ENCODE measurements at regions not wholly inside any gene's neighbourhood (a gene's known extent, or its start where the extent isn't known, plus 50 kb on each side); places are given as distances from the start of the nearest gene placed in this dataset.

- intact Hi-C loops (cut with DNase I) = no loop called here
- no peak for DNase-seq (ENCODE audit: low spot score)
These were observed 320.5 kb upstream of the NR5A2 start for GRCh38 chr1:199706826-199707606.

DNA sequence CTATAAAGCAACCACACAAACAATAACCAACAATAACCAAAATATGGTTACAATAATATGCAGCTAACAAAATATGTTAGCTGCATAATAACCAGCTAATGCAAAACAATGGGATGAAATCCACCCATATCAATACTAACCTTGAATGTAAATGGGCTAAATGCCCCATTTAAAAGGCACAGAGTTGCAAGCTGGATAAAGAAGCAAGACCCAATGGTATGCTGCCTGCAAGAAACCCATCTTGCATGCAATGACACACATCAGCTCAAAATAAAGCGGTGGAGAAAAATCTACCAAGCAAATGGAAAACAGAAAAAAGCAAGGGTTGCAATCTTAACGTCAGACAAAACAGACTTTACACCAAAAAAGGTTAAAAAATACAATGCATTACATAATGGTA lies 316.5 kb upstream of the NR5A2 start:
- intact Hi-C loops (cut with DNase I) = no loop called here
- DNase-seq (ENCODE audit: low spot score) = no peak

- intact Hi-C loops (cut with DNase I) = no loop called here
- no peak for DNase-seq (ENCODE audit: low spot score)
These were observed 310.8 kb upstream of the NR5A2 start for GRCh38 chr1:199716729-199717128.

GRCh38 chr1:199719156-199719842 lies 308.2 kb upstream of the NR5A2 start:
- intact Hi-C loops (cut with DNase I) = no loop called here
- DNase-seq (ENCODE audit: low spot score) = no peak

GRCh38 chr1:199720496-199720895 lies 307.0 kb upstream of the NR5A2 start:
- DNase-seq (ENCODE audit: low spot score) = no peak
- intact Hi-C loops (cut with DNase I) = no loop called here

DNA sequence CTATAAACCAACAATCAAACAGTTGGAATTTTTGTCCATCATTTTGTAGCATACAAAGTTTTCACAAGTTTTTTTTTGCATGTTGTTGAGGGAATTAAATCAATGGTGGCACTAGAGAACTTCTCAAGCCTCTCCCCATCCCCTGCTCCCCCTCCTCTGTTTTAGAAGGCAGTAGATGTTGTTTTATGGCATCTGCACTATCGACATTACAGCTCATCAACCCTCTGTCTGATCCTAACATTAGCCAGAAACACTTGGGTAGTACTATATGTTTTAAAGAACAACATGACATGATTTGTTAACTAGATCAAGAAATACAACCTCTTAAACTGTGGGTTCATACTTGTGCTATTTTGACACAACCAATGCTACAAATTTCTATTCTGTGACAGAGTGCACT lies 306.5 kb upstream of the NR5A2 start:
- intact Hi-C loops (cut with DNase I) = no loop called here
- DNase-seq (ENCODE audit: low spot score) = no peak

DNA sequence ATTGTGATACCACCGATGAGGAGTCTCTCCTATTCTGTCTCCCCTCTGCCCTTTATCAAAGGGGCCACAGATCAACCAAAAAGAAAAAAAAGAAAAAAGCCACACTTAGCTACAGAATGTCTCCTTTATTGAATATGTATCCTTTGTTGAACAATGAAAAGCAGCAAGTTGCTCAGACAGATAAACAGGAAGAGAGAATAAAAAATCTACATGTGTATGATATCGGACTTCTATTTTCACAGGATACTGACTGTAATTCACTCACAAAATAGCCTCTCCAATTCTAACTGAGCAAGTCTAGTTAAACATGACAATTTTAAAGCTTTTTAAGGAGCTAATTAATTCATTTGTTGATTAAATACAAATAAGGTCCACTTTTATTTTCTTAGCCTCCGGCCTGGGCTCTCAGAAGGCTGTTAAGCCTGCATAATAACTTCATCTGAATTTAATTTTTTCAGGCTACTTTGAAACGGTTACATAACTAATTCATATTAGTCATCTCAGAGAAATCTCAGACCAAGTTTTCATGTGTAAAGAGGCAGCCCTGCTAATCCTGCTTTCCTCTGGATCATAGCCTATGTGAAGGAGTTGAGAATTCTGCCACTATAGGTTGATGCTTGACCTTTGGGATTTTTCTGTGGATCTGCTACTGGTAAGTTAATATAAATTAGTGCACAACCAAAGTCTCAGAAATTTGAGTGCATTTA lies 304.1 kb upstream of the NR5A2 start:
- intact Hi-C loops (cut with DNase I) = no loop called here
- DNase-seq (ENCODE audit: low spot score) = no peak

DNA sequence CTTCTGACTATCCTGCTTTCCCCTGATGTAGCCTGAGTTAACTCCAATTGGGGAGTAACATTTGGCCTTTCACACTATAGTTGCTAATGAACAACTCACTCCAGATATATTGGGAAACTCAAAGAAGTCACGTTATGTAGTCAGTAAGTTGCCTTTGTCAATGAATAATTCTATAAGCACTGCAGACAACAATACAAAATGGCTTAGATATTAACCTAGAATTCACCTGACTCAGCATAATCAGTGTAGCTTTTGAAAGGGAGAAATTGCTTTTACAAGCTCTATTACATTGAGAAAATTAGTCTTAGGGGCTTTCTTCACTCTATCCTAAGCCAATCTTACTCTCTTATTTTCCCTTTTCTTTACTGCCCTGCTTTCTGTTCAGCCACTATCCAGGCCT lies 303.5 kb upstream of the NR5A2 start:
- intact Hi-C loops (cut with DNase I) = no loop called here
- no peak for DNase-seq (ENCODE audit: low spot score)

GRCh38 chr1:199725002-199725565 lies 302.4 kb upstream of the NR5A2 start:
- no peak for DNase-seq (ENCODE audit: low spot score)
- intact Hi-C loops (cut with DNase I) = no loop called here

DNA sequence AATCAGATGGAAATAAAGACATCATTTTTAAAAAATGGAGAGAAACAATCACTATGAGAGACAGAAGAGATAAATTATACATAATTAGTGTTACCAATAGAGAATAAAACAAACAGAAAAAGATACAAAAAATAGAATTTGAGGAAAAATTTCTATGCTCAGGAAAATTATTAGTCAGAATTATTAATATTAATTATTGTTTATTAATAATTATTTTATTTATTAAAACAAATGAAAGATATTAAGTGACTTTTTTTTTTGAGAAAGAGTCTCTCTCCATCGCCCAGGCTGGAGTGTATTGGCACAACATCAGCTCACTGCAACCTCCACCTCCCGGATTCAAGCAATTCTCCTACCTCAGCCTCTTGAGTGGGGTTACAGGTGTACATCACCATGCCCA lies 299.8 kb upstream of the NR5A2 start:
- intact Hi-C loops (cut with DNase I) = no loop called here
- no peak for DNase-seq (ENCODE audit: low spot score)

GRCh38 chr1:199728345-199728744 lies 299.2 kb upstream of the NR5A2 start:
- intact Hi-C loops (cut with DNase I) = no loop called here
- no peak for DNase-seq (ENCODE audit: low spot score)

GRCh38 chr1:199733125-199733524 lies 294.4 kb upstream of the NR5A2 start:
- no peak for DNase-seq (ENCODE audit: low spot score)
- intact Hi-C loops (cut with DNase I) = no loop called here

GRCh38 chr1:199734186-199734585 lies 293.3 kb upstream of the NR5A2 start:
- no peak for DNase-seq (ENCODE audit: low spot score)
- intact Hi-C loops (cut with DNase I) = no loop called here

GRCh38 chr1:199735660-199736059 lies 291.9 kb upstream of the NR5A2 start:
- DNase-seq (ENCODE audit: low spot score) = no peak
- intact Hi-C loops (cut with DNase I) = no loop called here

DNA sequence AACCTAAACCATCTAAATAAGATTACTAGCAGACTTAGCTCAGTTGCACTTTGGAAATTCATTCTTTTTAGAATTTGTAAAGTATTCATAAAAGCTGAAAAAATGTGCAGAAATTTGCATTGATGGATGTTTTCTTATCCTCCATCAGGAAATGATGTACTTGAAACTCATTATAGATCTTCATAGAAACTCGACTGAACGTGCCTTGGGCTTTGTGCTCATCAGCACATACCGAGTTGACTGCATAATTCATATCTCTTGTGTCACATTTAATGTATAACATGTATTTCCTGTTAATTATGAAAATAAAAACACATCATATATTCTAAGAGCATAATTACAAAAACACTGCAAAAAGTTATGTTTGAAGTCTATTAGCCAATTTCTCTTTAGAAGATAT lies 290.9 kb upstream of the NR5A2 start:
- no peak for DNase-seq (ENCODE audit: low spot score)
- intact Hi-C loops (cut with DNase I) = no loop called here

DNA sequence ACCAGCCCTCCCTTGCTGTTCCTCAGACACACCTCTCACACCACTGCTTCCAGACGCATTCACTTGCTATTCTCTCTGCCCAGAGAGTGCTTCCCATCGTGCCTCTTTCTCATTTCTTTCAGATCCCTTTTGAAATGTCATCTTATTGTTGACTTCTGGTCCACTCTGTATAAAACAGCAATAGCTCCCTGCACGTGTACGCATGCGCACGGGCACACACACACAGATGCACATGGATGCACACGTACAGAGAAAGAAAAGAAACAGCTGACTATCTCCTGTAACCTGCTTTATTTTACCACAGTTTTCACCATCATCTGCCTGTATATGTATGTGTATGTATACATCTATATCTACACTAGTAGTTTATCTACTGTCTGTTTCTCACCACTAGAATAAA lies 285.9 kb upstream of the NR5A2 start:
- DNase-seq (ENCODE audit: low spot score) = no peak
- intact Hi-C loops (cut with DNase I) = no loop called here

DNA sequence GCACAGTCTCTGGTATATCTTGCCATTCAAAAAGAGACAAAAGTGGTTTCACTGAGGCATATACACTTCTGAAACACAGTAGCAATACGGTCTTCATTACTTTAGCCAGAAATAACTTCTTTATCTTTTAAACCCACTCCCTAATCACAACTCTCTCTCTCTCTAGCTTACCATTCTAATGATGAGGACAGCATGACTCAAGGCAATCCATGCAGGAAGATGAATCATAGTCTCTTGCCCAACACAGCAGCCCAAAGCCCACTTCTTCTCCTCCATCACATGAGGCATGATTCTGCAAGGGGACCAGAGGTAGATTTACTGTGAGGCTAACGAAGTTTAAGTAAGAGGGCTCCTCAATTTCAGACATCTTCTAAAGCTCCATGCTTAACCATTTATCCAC lies 285.0 kb upstream of the NR5A2 start:
- intact Hi-C loops (cut with DNase I) = no loop called here
- no peak for DNase-seq (ENCODE audit: low spot score)

GRCh38 chr1:199743227-199743626 lies 284.3 kb upstream of the NR5A2 start:
- no peak for DNase-seq (ENCODE audit: low spot score)
- intact Hi-C loops (cut with DNase I) = no loop called here

DNA sequence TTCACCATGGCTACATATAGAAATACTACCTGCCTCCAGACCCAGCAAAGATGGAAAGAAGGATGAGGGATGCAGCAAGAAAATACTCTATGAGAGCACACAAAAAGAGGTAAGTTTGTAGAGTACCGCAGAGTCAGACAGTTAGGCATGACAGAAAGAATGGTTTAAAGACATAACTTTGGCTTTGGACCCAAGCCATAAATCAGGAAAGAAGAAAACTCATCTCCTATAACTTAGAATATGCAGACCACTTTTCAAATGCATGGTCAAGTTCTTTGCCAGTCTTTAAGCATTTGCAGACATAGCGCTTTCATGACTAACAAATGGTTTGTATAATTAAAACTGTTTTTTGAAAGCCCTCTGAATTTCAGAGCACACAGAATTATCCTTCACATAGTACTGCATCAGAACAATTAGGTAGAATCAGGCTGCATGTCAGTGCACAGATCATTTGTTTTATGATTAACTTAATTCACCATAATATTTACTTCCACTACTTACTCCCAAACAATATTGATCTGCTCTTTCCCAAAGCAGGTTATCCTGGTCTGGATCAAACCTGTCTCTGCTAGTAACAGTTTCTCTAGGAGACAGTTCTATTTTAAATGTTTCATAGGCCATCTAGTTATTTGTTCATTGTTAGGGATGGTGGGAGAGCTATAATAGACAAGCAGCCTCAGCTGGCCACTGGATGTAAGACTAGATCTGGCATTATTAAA lies 280.7 kb upstream of the NR5A2 start:
- no peak for DNase-seq (ENCODE audit: low spot score)
- intact Hi-C loops (cut with DNase I) = no loop called here

DNA sequence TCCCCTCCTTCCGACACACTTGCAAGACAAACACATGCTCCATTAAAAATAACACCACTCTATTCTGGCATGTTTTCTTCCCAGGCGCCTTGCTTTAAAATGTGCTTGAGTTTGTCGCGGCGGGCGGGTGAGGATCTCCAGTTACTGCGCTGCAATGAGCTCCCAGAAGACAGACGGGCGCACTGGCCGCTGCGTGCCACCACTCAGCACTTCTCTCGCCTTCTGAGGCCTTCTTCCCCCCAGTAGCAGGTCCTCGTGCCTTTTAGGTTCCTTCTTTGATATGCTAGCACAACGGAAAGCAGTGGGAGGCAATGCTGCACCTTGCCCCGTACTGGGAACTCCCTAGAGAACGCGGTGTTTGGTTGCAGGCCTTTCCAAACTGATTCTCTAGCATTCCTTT lies 279.5 kb upstream of the NR5A2 start:
- intact Hi-C loops (cut with DNase I) = no loop called here
- DNase-seq (ENCODE audit: low spot score) = no peak

All from posterior vena cava (tissue), 2 donors.